Common myeloid progenitor, CD34-positive (primary cell): ENCODE measurements at regions not wholly inside any gene's neighbourhood (a gene's known extent, or its start where the extent isn't known, plus 50 kb on each side); places are given as distances from the start of the nearest gene placed in this dataset.
"Not testable (repeated sequence)": the region's sequence is repeated elsewhere in the genome, so short reads cannot be mapped to it uniquely, and the experiment has no call there.

Experiments
- CTCF ChIA-PET: fragments of 350-600 bp; sonication (Branson Sonifier 250); formaldehyde crosslinking; loops from one replicate; lab custom pipeline; 2021; ENCODE audit warnings: antibody characterized with exemption; lab: Charles Lee
- POLR2A ChIA-PET: fragments of 350-600 bp; sonication (Branson Sonifier 250); formaldehyde crosslinking; loops from one replicate; lab custom pipeline; 2021; ENCODE audit warnings: antibody characterized with exemption; lab: Charles Lee
- DNase-seq, 3 donors: peaks; one replicate each; pipeline versions ENCODE4 v3.0.0 to v3.0.0-alpha.2; 2013
- H3K27ac ChIP-seq, 2 experiments: 1 replicate in 1 of 2; 2 replicates in 1 of 2; pipeline ENCODE4 v1.7.0; 2013; ENCODE audit warnings: inconsistent platforms in 2 of 2, low read length in 2 of 2, mild to moderate bottlenecking in 2 of 2, low read depth in 1 of 2, moderate library complexity in 1 of 2; ENCODE audit not compliant: severe bottlenecking in 2 of 2, insufficient read depth in 1 of 2, poor library complexity in 1 of 2
- H3K27me3 ChIP-seq, 5 experiments: replicated peaks in 2 of 5; 1 replicate in 3 of 5; 2 replicates in 2 of 5; pipeline versions ENCODE4 v1.6.1 to v1.7.0; 2013; ENCODE audit warnings: low read length in 4 of 5, mild to moderate bottlenecking in 2 of 5, moderate library complexity in 2 of 5, inconsistent platforms in 1 of 5; ENCODE audit not compliant: insufficient read depth in 5 of 5, control insufficient read depth in 4 of 5
- H3K36me3 ChIP-seq, 4 experiments: 1 replicate in 2 of 4; 2 replicates in 2 of 4; pipeline versions ENCODE4 v1.6.1 to v1.7.0; 2013; ENCODE audit warnings: low read length in 3 of 4, control low read depth in 1 of 4, mild to moderate bottlenecking in 1 of 4; ENCODE audit not compliant: control insufficient read depth in 4 of 4, insufficient read depth in 4 of 4
- H3K4me1 ChIP-seq, 4 experiments: 1 replicate in 3 of 4; 2 replicates in 1 of 4; pipeline versions ENCODE4 v1.6.1 to v1.7.1; 2013; ENCODE audit warnings: low read length in 3 of 4, mild to moderate bottlenecking in 3 of 4, control low read depth in 1 of 4, inconsistent platforms in 1 of 4, moderate library complexity in 1 of 4; ENCODE audit not compliant: control insufficient read depth in 4 of 4, insufficient read depth in 4 of 4; ENCODE audit errors: control extremely low read depth in 1 of 4
- H3K4me3 ChIP-seq, 7 experiments: 1 replicate in 4 of 7; 2 replicates in 3 of 7; pipeline versions ENCODE4 v1.5.1 to v1.7.0; 2013; ENCODE audit warnings: mild to moderate bottlenecking in 7 of 7, low read length in 6 of 7, moderate library complexity in 6 of 7, inconsistent platforms in 2 of 7, low read depth in 2 of 7, control low read depth in 1 of 7; ENCODE audit not compliant: insufficient read depth in 4 of 7, control insufficient read depth in 1 of 7; ENCODE audit errors: extremely low read depth in 1 of 7
- H3K9me3 ChIP-seq, 5 experiments: 1 replicate in 4 of 5; 2 replicates in 1 of 5; pipeline versions ENCODE4 v1.6.1 to v1.7.1; 2013; ENCODE audit warnings: low read length in 4 of 5, mild to moderate bottlenecking in 2 of 5, inconsistent platforms in 1 of 5, low read depth in 1 of 5, moderate library complexity in 1 of 5; ENCODE audit not compliant: control insufficient read depth in 4 of 5, insufficient read depth in 2 of 5; ENCODE audit errors: control extremely low read depth in 1 of 5
- WGBS: methylation state at CpG from one replicate; pipeline ENCODE4 v1.1.5; 2013; ENCODE audit not compliant: insufficient coverage; 5-methylcytosine and 5-hydroxymethylcytosine counted together

DNA sequence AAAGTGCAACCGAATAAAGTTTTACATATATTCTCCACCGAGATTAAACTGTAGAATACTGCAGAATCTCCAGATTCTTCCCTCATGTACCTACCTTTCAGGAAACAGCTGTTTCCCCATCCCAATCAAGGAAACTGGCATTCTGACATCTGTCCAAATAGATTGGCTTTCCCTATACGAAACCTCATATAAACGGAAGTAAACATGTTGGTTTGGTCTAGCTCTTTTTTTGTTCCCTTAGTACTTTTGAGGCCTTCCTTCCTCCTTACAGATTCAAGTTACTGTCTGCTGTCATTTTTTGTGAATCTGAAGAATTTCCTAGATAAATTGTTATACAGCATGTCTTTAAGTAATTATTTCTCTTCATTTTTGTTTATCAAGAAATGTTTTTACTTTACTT, 554.6 kb downstream of the RPIA start:
- H3K4me3 ChIP-seq, H3K9me3 ChIP-seq, H3K27ac ChIP-seq, CTCF ChIA-PET, H3K36me3 ChIP-seq, POLR2A ChIA-PET, H3K27me3 ChIP-seq: not testable (repeated sequence)
- peaks cover 7 to 17% (median 8%) of the 10 kb centered on the region in 4 experiments for H3K4me1 ChIP-seq
- DNase-seq = peak; percentile 53 to 92 (median 77)
- no CpG with 5 or more reads among the region's 4 CpGs for WGBS

DNA sequence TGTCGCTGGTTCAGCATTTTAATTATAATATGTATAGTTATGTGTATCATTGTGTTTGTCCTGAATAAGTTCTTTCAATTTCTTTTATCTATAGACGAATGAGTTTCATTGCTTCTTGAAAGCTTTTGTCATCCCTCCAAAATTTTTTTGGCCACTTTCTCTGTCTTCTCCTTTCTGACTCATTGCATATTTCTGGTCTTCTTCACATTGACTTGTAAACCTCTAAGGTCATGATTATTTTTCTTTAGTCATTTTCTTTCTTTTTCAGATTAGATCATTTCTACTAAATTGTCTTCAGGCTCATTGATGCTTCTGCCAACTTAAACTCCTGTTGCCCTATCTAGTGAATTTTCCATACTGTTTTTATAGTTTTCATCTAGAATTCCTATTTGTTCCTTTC, 555.1 kb downstream of the RPIA start:
- POLR2A ChIA-PET, H3K36me3 ChIP-seq, H3K9me3 ChIP-seq, H3K27me3 ChIP-seq, CTCF ChIA-PET, H3K4me3 ChIP-seq, H3K27ac ChIP-seq, DNase-seq: not testable (repeated sequence)
- peaks cover 7 to 17% (median 8%) of the 10 kb centered on the region in 4 experiments for H3K4me1 ChIP-seq
- 40% methylated on average over 1 of the region's 2 CpGs for WGBS

DNA sequence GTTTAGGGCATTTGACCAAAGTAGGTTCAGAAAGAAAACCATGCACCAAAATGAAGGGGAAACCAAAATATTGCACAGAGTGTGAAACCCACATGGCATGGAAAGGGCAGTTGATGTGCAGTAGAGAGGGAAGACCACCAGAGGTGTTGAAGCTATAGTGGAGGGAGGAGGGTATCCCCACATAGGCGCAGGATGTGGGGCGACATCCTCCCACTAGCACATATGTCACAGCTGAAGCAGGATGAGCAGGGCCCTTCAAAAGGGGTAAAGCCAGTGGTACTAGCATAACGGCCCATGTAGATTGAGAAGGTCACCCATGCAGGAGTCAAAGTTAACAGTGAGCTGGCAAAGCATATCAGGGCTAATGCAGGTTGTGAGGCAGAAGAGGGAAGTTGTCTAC, 563.5 kb downstream of the RPIA start:
- DNase-seq, H3K27me3 ChIP-seq, POLR2A ChIA-PET, H3K9me3 ChIP-seq, H3K36me3 ChIP-seq, CTCF ChIA-PET, H3K4me3 ChIP-seq, H3K27ac ChIP-seq, H3K4me1 ChIP-seq: not testable (repeated sequence)
- 100% methylated on average over 3 of the region's 3 CpGs for WGBS

- H3K4me1 ChIP-seq, H3K36me3 ChIP-seq, DNase-seq, H3K27me3 ChIP-seq, H3K9me3 ChIP-seq, H3K4me3 ChIP-seq, CTCF ChIA-PET, H3K27ac ChIP-seq, POLR2A ChIA-PET: not testable (repeated sequence)
- no CpG with 5 or more reads among the region's 4 CpGs for WGBS
Measured at GRCh38 chr2:89273443-89273842, 582.0 kb downstream of the RPIA start.

GRCh38 chr2:89280536-89280935, 589.1 kb downstream of the RPIA start:
- H3K36me3 ChIP-seq, DNase-seq, CTCF ChIA-PET, H3K4me1 ChIP-seq, POLR2A ChIA-PET, H3K9me3 ChIP-seq, H3K4me3 ChIP-seq, H3K27me3 ChIP-seq, H3K27ac ChIP-seq: not testable (repeated sequence)
- WGBS = no CpG with 5 or more reads among the region's 3 CpGs

DNA sequence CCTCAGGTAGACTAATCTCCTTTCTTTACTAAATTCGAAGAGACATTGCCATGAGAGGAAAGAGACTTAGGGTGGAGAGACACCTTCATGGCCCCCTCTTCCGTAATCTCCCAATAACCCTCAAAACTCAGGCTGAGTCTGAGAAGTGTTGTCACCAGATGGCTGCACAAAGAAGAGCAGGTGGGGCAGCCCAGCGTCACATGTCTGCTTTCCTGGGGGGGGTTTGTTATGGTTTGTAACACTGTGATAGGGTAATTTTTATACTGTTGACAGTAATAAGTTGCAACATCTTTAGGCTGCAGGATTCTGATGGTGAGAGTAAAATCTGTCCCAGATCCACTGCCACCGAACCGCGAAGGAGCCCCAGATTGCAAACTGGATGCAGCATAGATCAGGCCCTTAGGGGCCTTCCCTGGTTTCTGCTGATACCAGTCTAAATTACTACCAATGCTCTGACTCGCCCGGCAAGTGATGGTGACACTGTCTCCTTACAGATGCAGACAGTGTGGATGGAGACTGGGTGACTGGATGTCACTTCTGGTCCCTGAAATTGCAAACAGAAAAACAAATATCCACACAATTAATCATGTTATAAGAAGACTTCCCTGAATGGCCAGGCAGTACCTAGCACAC, 595.1 kb downstream of the RPIA start:
- CTCF ChIA-PET, H3K4me1 ChIP-seq, H3K9me3 ChIP-seq, H3K27ac ChIP-seq, POLR2A ChIA-PET, H3K4me3 ChIP-seq, H3K27me3 ChIP-seq, DNase-seq, H3K36me3 ChIP-seq: not testable (repeated sequence)
- no CpG with 5 or more reads among the region's 8 CpGs for WGBS

GRCh38 chr2:89287084-89287483, 595.6 kb downstream of the RPIA start:
- CTCF ChIA-PET, DNase-seq, H3K27ac ChIP-seq, H3K4me3 ChIP-seq, H3K9me3 ChIP-seq, H3K36me3 ChIP-seq, POLR2A ChIA-PET, H3K27me3 ChIP-seq, H3K4me1 ChIP-seq: not testable (repeated sequence)
- no CpG with 5 or more reads among the region's 4 CpGs for WGBS
